GM18868 (cell line): ENCODE measurements at regions not wholly inside any gene's neighbourhood (a gene's known extent, or its start where the extent isn't known, plus 50 kb on each side); places are given as distances from the start of the nearest gene placed in this dataset.
"Not testable (repeated sequence)": the region's sequence is repeated elsewhere in the genome, so short reads cannot be mapped to it uniquely, and the experiment has no call there.

ENCODE experiments used
- ATAC-seq: cut with Tn5 transposase; IDR thresholded peaks from one replicate; pipeline ENCODE4 v1.9.1; 2021; ENCODE audit warnings: mild to moderate bottlenecking, moderate library complexity; ENCODE audit not compliant: unreplicated experiment

- ATAC-seq = no peak
Measured at GRCh38 chr12:68387338-68387737, 55.2 kb upstream of the MDM1 start.

GRCh38 chr12:68389305-68389704 is 57.1 kb upstream of the MDM1 start:
- no peak for ATAC-seq

DNA sequence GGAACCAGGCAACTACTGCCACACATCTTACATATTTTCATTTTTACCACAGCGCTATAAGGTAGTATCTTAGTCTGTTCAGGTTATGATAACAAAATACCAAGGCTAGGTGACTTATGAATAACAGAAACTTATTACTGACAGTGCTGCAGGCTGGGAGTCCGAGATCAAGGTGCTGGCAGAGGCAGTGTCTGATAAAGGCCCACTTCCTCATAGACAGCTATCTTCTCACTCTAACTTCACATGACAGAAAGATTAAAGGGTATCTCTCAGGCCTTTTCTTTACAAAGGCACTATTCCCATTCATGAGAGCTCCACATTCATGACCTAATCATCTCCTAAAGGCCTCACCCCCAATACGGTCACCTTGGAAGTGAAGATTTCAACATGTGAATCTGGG is 59.8 kb upstream of the MDM1 start:
- no peak for ATAC-seq

DNA sequence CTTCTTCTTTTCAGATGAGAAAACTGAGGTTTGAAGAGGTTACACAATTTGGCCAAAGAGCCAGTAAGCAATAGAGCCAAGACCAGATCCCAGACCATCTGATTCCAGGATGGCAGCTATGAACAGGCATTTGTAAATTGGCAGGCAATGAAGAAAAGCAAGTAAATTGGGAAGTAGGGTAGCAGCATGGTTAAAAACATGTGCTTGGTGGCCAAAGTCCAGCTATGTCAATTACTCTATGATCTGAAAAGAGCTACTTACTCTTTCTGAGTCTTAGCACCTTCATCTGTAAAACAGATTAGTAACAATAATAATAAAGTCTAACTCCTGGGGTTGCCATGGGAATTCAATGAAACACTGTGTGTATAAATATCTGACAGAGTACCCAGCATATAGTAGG is 60.2 kb upstream of the MDM1 start:
- ATAC-seq = no peak

GRCh38 chr12:68393417-68393816 is 61.3 kb upstream of the MDM1 start:
- no peak for ATAC-seq

DNA sequence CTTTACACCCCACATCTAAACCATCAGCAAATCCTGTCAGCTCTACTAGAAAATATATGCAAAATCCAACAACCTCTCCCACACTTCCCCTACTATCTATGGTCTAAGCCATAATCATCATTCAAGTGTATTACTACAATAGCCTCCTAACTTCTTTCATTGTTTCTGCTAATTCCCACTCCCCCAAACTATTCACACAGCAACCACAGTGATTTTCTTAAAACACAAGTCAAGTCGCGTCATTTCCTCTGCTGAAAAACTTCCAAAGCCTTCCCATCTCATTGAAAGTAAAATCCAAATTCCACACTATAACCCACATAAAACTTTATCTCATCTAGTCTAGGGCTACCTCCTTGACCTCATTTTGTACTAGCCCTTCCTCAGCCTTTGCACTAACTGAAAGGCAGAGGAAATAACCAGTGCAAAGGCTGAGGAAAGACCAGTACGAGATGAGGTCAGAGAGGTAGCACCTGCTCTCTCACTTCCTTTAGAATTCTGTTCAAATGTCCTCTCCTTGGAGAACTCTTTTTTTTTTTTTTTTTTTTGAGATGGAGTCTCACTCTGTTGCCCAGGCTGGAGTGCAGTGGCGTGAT is 65.5 kb upstream of the MDM1 start:
- no peak for ATAC-seq

DNA sequence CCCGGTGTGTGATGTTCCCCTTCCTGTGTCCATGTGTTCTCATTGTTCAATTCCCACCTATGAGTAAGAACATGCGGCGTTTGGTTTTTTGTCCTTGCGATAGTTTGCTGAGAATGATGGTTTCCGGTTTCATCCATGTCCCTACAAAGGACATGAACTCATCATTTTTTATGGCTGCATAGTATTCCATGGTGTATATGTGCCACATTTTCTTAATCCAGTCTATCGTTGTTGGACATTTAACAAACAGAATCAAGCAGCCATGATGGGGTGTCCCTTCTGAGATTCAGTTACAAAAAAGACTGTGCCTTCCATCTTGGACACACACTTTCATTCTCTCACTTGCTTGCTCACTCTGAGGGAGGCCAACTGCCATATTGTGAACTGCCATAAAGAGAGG is 66.5 kb upstream of the MDM1 start:
- not testable (repeated sequence) for ATAC-seq

DNA sequence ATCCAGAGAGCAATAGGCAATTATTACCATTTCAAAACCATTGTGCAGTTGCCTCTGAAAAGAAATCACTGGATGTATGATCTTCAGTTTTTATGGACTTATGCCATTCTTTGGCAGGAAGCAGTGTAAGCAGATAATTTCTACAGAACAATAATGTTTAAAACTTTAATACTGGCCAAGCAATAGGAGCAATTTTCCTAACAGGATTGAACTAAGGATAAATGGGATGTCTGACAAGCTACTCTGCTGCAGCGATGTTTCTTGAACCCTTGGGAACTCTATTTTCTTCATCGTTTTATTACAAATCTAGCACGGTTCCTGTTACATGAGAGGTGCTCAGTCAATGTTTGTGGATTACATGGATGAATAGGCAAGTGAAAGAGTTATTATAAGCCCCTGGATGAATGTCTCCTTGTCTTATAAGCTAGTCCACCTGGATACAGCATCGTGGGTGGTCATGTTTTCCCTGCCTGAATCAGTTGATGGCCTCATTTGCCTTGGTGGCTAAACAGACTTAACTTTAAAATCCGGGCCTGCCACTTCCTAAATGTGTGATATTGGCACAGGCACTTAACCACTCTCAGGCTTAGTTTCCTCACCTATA is 68.2 kb upstream of the MDM1 start:
- no peak for ATAC-seq

GRCh38 chr12:68402422-68402821 is 70.3 kb upstream of the MDM1 start:
- ATAC-seq = no peak

GRCh38 chr12:68403296-68403695 is 71.1 kb upstream of the MDM1 start:
- no peak for ATAC-seq

DNA sequence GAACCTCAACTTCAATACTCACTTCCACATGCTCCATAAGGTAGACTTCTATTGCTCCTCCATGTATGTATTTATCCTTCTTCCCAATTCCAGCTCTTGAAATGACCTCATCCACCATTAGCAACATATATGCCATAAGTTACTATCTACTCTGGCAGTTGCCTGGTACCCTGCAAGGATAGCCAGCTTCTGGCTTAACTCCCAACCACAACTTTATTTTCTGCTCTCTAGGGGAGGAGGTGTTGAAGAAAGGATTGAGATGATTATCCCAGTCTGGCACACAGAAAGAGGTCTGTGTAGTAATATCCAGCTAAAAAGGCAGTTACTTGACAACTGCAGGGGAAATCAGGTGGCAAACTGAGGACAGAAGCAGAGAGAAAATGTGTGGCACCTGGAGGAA is 71.5 kb upstream of the MDM1 start:
- no peak for ATAC-seq

DNA sequence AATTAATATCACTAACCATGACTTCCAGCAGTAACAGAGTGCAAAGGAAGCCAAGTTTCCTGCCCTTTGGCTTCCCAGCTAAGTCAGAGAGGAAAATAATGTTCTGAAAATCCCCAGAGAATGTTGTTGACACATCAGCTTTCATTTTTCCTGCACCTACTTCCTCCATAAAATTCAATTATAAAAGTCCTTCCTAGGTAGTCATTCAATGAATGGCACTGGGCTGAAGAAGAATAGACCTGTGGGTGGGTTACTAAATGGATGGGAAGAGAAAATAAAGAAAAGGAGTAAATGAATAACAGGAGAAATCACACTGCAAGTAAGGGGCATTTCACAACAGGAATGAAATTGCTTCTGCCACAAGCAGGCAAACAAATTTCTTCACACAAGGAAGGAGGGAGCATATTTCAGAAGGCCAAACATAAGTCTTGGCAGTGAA is 73.2 kb upstream of the MDM1 start:
- no peak for ATAC-seq

GRCh38 chr12:68406134-68406576 is 74.0 kb upstream of the MDM1 start:
- ATAC-seq = no peak

- no peak for ATAC-seq
Measured at GRCh38 chr12:68406911-68407310, 74.7 kb upstream of the MDM1 start.

- ATAC-seq = no peak
Measured at GRCh38 chr12:68410018-68410660, 78.0 kb upstream of the MDM1 start.

DNA sequence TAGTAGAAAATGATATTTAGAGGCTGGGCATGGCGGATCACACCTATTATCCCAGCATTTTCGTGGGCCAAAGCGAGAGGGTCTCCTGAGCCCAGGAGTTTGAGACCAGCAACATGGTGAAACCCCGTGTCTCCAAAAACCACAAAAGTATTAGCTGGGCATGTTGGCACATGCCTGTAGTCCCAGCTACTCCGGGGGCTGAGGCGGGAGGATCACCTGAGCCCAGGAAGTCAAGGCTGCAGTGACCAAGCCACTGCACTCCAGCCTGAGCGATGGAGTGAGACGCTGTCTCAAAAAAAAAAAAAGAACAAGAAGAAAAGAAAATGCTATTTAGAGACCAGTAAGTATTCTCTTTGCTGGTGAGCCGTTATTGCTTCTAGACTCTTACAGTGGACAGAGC is 79.2 kb upstream of the MDM1 start:
- no peak for ATAC-seq

GRCh38 chr12:68414988-68415387 is 82.8 kb upstream of the MDM1 start:
- peak; percentile 66 for ATAC-seq

- no peak for ATAC-seq
Measured at GRCh38 chr12:68416350-68416749, 84.2 kb upstream of the MDM1 start.

- no peak for ATAC-seq
Measured at GRCh38 chr12:68416826-68417225, 84.7 kb upstream of the MDM1 start.

DNA sequence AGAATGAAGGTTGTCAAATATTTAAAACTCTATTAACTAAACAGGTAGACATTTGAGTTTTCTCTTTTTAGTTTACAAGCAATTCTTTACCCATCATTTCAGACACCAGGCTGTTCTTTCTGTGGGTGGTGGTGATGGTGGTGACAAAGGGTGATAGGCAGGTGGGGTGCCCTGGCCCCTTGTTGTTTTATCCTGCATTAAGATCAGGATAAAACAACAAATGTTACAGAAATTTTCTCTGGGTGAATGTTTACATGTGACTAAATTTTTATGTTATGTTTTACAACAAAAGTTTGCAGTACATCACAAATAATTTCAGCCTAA is 85.9 kb upstream of the MDM1 start:
- ATAC-seq = no peak

DNA sequence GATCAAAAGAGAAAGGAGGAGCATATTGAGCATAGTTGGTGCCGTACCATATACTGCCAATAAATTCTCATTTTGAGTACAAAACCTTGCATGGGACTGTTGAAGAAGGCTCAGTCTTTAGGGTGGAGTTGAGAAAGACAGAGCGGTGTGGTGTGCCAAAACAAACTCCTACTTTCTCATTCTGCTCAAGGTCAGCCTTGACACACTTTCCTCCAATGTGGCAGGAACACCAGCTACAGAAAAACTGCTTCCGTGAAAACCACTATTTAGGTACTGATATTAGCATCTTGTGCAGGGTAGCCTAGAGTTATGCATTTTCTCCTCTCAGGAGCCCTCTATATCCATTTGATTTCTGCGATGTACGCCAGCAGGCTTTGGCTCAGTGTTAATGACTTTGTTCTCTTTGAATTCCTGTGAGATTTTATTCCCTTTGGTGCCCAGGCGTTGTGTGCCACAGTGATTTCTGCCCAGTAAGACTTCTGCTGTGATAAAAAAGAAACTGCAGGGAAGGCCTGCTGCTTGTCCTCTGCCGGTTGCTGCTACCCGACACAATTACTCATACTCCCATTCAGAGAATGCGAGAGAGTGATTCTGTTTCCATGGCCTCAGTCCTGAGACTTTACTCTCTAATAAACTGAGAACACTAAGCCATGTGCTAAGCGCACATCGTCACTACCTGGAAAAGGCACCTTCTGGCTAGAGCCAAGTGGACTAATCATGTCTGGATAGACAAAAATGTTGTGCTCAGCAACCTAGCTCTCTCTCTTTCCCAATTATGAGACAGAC is 88.3 kb upstream of the MDM1 start:
- no peak for ATAC-seq

- ATAC-seq = no peak
Measured at GRCh38 chr12:68422159-68422558, 90.0 kb upstream of the MDM1 start.
